Panc1 (cell line): ENCODE measurements at regions not wholly inside any gene's neighbourhood (a gene's known extent, or its start where the extent isn't known, plus 50 kb on each side); places are given as distances from the start of the nearest gene placed in this dataset.

ENCODE experiments used
- POLR2AphosphoS5 ChIP-seq: IDR thresholded peaks from 2 replicates; pipeline ENCODE4 v1.6.1; 2012; ENCODE audit warnings: mild to moderate bottlenecking, low read depth, low read length, moderate library complexity
- TF ChIP-seq, protein P1 (sequence below): fragments of 450-650 bp; IDR thresholded peaks from 2 replicates; pipeline ENCODE4 v1.5.1; 2017; ENCODE audit warnings: mild to moderate bottlenecking
- TF ChIP-seq, protein P2 (sequence below), 2 experiments: IDR thresholded peaks; 2 replicates each; pipeline ENCODE4 v1.6.1; 2011 to 2012; ENCODE audit warnings: low read depth in 2 of 2, control low read depth in 1 of 2, low read length in 1 of 2, mild to moderate bottlenecking in 1 of 2, moderate library complexity in 1 of 2; ENCODE audit not compliant: insufficient read depth in 1 of 2

DNA sequence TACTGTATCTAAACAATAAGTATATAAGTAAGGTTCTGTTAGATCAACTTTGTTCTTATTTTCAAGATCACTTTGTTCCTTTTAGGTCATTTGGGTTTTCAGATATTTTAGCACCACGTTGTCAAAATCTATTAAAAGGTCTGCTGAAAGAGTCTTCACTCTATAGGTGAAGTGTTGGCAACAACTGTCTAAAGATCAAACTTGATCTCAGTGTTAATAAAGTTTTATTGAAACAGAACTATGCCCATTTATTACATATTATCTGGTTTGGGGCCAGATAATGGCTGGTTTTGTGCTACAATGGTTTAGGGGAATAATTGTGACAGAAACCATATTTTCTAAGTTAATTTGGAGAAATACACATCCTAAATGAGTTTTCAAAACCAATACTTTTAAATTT is 478.9 kb upstream of the GRM3 start:
- TF ChIP-seq, protein P1, sequence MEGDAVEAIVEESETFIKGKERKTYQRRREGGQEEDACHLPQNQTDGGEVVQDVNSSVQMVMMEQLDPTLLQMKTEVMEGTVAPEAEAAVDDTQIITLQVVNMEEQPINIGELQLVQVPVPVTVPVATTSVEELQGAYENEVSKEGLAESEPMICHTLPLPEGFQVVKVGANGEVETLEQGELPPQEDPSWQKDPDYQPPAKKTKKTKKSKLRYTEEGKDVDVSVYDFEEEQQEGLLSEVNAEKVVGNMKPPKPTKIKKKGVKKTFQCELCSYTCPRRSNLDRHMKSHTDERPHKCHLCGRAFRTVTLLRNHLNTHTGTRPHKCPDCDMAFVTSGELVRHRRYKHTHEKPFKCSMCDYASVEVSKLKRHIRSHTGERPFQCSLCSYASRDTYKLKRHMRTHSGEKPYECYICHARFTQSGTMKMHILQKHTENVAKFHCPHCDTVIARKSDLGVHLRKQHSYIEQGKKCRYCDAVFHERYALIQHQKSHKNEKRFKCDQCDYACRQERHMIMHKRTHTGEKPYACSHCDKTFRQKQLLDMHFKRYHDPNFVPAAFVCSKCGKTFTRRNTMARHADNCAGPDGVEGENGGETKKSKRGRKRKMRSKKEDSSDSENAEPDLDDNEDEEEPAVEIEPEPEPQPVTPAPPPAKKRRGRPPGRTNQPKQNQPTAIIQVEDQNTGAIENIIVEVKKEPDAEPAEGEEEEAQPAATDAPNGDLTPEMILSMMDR = no peak
- TF ChIP-seq, protein P2, sequence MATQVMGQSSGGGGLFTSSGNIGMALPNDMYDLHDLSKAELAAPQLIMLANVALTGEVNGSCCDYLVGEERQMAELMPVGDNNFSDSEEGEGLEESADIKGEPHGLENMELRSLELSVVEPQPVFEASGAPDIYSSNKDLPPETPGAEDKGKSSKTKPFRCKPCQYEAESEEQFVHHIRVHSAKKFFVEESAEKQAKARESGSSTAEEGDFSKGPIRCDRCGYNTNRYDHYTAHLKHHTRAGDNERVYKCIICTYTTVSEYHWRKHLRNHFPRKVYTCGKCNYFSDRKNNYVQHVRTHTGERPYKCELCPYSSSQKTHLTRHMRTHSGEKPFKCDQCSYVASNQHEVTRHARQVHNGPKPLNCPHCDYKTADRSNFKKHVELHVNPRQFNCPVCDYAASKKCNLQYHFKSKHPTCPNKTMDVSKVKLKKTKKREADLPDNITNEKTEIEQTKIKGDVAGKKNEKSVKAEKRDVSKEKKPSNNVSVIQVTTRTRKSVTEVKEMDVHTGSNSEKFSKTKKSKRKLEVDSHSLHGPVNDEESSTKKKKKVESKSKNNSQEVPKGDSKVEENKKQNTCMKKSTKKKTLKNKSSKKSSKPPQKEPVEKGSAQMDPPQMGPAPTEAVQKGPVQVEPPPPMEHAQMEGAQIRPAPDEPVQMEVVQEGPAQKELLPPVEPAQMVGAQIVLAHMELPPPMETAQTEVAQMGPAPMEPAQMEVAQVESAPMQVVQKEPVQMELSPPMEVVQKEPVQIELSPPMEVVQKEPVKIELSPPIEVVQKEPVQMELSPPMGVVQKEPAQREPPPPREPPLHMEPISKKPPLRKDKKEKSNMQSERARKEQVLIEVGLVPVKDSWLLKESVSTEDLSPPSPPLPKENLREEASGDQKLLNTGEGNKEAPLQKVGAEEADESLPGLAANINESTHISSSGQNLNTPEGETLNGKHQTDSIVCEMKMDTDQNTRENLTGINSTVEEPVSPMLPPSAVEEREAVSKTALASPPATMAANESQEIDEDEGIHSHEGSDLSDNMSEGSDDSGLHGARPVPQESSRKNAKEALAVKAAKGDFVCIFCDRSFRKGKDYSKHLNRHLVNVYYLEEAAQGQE (IDR thresholded peaks at IDR 0.05; ENCODE audit: insufficient read depth in 1 of 2, low read depth in 2 of 2, low read length in 1 of 2) = no peak
- TF ChIP-seq POLR2AphosphoS5 = no peak
